HuH-7.5 (cell line): ENCODE measurements at regions not wholly inside any gene's neighbourhood (a gene's known extent, or its start where the extent isn't known, plus 50 kb on each side); places are given as distances from the start of the nearest gene placed in this dataset.
"Not testable (repeated sequence)": the region's sequence is repeated elsewhere in the genome, so short reads cannot be mapped to it uniquely, and the experiment has no call there.

Experiments
- DNase-seq: peaks from one replicate; pipeline ENCODE4 v3.0.0; 2011; ENCODE audit warnings: low spot score

DNA sequence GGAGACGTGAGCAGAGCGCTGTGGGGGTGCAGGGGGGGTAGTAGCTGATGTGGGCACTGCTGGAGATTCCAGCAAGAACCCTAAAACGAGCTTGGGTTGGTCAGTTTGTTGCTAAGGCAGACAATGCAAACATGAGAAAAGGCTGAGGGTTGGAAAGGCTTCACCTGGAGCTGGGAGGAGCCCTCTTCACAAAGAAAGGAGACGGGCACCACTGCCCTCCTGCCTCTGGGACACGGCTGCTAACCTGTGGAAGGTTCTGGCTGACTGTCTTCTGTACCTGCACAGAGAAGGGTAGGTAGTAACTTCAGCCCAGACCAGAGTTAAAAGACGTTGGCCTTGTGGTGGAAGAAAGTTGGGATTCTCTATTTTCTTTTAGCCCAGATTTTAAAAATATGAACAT, 108.7 kb downstream of the SUCLA2 start:
- no peak for DNase-seq

- no peak for DNase-seq
These were observed 110.8 kb downstream of the SUCLA2 start for GRCh38 chr13:47890146-47890814.

DNA sequence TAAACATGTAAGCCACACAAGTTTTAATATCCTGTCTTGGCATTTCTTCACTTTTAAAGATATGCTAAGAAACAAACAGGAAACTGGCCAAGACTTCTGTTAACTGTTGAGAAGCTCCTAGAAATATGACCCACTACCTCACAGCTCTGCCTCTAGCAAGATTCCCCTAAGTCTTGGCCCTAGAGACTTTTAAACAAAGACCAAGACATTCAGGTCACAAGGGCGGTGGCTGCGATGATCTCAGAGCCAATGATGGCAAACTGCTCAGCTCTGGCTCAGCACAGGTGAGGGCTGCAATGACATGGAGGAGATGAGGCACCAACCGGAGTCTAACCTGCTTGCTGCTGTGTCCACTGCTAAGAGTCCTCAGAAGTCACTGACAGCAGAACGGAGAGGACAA, 114.8 kb downstream of the SUCLA2 start:
- DNase-seq, result no peak

DNA sequence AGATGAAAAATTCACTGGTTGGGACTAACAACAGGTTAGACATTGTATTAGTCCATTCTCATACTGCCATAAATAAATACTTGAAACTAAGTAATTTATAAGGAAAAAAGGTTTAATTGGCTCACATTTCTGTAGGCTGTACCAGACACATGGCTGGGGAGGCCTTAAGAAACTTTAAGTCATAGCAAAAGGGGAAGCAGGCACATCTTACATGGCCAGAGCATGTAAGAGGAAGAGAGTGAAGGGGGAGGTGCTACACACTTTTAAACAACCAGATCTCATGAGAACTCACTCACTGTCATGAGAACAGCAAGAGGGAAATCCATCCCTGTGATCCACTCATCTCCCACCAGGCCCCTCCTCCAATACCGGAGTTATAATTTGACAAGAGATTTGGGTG, 125.9 kb downstream of the SUCLA2 start:
- no peak for DNase-seq

GRCh38 chr13:47873987-47874386, 127.1 kb downstream of the SUCLA2 start:
- DNase-seq, result not testable (repeated sequence)

GRCh38 chr13:47873319-47873718, 127.8 kb downstream of the SUCLA2 start:
- DNase-seq, result not testable (repeated sequence)

GRCh38 chr13:47869776-47870175, 131.3 kb downstream of the SUCLA2 start:
- no peak for DNase-seq

GRCh38 chr13:47865883-47866282, 135.2 kb downstream of the SUCLA2 start:
- DNase-seq, result no peak

DNA sequence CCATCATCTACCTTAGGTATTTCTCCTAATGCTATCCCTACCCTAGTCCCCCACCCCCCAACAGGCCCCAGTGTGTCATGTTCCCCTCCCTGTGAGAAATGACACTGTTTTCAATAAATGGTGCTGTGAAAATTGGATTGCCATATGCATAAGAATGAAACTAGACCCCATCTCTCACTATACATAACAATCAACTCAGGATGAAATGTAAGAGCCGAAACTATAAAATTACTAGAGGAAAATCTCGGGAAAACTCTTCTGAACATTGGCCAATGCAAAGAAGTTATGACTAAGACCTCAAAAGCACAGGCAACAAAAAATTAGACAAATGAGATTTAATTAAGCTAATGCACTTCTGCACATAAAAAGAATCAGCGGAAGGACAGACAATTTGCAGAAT, 138.2 kb downstream of the SUCLA2 start:
- DNase-seq, result no peak

- DNase-seq, result no peak
These were observed 141.9 kb downstream of the SUCLA2 start for GRCh38 chr13:47859165-47859564.

DNA sequence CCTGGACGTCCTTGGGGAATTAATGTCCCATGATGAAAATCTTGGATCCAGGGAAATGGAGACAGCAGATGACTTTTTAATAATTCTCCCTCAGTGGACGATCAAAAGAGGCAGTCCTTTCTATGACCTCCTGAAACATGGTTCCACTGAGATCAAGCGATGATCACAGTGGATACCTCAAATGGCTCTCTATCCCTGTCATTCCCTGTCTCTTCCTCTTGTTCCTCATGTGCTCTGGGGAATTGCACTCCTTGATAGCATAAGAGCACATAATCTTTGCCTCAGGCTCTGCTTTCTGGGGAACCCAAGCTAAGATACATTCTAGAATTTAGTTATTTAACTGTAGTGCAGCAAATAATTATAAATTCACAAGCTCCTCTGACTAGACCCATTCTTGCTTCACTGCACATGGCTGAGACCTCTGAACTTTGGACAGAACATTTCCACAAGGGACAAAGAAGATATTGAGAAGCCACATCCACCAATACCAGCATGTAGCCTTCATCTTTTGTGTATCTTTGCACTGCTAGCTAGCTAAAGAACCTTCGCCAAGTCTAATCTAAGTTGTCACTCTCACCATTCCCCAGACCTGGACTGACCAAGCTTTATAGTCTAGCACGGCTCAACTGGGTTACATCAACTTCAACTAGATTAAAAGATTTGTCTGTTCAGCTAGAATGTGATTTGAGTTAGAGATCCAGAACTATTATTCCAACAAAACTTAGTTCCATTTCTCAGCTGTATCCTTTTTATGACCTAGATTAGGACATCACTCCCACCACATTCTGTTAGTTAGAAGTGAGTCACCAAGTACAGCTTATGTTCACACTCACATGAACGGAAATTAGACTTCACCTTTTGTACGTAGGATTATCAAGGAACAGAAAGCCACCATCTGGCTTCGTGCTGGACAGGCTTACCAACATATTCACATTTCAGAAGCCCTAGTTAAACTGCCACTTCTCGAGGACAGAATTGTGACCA, 142.7 kb downstream of the SUCLA2 start:
- DNase-seq, result no peak

- no peak for DNase-seq
These were observed 147.8 kb downstream of the SUCLA2 start for GRCh38 chr13:47853236-47853635.

DNA sequence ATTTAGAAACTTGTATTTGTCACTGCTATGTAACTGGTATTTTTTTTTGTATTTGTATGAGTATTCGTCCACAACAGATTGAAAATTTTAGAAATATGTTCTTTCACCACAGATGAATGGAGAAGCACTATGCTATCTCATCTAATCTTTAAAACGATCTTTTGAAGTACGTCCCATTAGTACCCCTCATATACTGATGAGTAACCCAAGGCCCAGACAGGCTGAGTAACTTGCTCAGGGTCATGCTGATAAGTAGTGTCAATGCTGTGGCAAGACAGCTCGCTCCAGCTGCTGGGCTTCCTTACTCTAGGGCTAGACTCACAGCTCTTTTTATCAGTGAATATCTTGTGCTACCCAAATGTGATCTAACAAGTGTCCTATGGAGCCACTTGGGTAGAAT, 154.2 kb downstream of the SUCLA2 start:
- no peak for DNase-seq

GRCh38 chr13:47845981-47846380, 155.1 kb downstream of the SUCLA2 start:
- no peak for DNase-seq

GRCh38 chr13:47843005-47843404, 158.1 kb downstream of the SUCLA2 start:
- DNase-seq, result no peak

GRCh38 chr13:47841151-47841550, 159.9 kb downstream of the SUCLA2 start:
- DNase-seq, result no peak

GRCh38 chr13:47837906-47838305, 163.2 kb downstream of the SUCLA2 start:
- DNase-seq, result no peak

- no peak for DNase-seq
These were observed 163.8 kb downstream of the SUCLA2 start for GRCh38 chr13:47837104-47837880.

DNA sequence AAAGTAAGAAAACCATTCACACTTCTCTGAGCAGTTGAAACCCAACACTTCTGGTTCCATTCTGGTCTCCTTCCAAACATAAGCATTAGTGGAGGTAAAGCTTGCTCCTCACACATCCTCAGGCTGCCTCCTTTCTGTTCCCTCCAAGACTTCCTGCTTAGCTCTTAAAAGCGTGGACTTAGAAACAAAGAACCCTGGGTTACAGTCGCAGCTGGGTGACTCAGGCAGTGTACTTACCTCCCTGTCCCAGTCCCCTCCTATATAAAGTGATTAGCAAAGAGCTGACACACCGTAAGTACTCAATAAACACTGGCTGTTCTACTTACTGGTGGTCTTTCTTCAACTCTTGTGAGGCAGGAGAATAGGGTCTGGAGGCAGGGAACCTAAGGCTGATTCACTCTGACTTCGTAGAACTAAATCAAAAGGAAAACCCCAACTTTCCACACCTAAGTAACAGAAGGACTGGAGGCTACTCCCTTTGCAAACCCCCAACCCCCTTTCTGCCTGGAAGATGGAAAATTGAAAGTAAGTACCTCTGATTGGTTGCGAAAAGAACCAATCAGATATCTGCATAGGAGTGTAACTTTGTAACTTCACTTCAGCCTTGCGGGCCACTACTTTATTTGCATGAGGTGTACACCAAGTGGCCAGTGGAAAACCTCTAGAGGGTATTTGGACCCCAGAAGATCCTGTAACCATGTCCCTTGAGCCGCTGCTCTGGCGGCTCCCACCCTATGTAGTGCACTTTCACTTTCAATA, 165.4 kb downstream of the SUCLA2 start:
- no peak for DNase-seq

DNA sequence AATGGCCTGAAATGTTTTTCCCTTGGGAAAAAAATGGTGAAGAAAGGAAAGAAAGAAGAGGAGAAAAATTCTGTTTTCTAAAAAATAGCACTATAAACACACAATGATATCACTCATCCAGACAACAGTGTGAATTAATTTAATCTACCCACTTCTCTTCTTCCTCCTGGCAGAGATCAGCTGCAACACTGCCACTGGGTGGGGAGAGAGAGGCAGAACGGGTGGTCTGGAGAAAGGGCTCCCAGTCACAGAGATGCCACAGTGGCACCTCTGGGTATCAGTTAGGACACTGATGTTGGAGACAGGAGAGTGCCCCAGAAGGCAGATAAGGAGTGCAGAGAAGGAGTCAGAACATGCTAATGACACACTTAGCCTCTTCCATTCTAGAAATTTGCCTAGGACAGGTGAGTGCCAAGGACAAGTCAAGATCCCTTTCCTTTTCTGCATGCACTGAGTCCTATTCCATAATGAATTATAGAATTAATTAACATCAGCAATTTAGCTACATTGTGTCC, 168.6 kb downstream of the SUCLA2 start:
- DNase-seq, result no peak

- no peak for DNase-seq
These were observed 169.8 kb downstream of the SUCLA2 start for GRCh38 chr13:47831265-47831664.

DNA sequence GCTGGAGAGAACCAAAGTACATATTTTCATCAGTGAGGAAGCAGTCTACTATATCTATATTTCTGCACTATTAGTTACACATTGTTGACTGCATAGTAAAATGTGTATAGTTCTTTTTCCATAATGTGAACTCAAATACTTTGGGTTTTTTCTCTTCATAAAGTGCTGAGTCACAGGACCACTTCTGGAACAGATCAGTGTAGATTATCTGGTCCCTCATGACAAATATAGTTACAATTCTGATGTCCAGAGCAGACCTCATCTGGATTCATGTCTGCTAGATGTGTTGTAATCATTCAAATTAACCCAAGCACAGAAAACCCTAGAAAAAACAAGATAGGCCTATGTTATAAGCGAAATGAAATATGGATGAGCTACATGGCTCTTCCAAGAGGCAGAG, 171.4 kb downstream of the SUCLA2 start:
- no peak for DNase-seq
